Esophagus muscularis mucosa (tissue), 4 donors: ENCODE measurements at regions not wholly inside any gene's neighbourhood (a gene's known extent, or its start where the extent isn't known, plus 50 kb on each side); places are given as distances from the start of the nearest gene placed in this dataset.

Experiments used
- DNase-seq: peaks from one replicate; pipeline ENCODE4 v3.0.0-alpha.2; 2017; ENCODE audit errors: extremely low spot score
- H3K27ac ChIP-seq, 4 donors: fragments of 200-600 bp; sonication (generic); replicated peaks in 1 of 4; 1 replicate in 3 of 4; 2 replicates in 1 of 4; pipeline ENCODE4 v1.5.1; 2016 to 2019; ENCODE audit warnings: mild to moderate bottlenecking in 1 of 4
- H3K27me3 ChIP-seq, 4 donors: fragments of 200-600 bp; sonication (generic); one replicate each; pipeline versions ENCODE4 v1.5.1 to v1.6.0; 2016 to 2019
- H3K36me3 ChIP-seq, 4 donors: fragments of 200-600 bp; sonication (generic); one replicate each; pipeline ENCODE4 v1.5.1; 2016 to 2019
- H3K4me1 ChIP-seq, 4 donors: fragments of 200-600 bp; sonication (generic); one replicate each; pipeline ENCODE4 v1.5.1; 2016 to 2019
- H3K4me3 ChIP-seq, 4 donors: fragments of 200-600 bp; sonication (generic); 1 replicate in 2 of 4; 2 replicates in 2 of 4; pipeline ENCODE4 v1.5.1; 2016 to 2019; ENCODE audit warnings: mild to moderate bottlenecking in 4 of 4, moderate library complexity in 1 of 4
- H3K9me3 ChIP-seq, 4 donors: fragments of 200-600 bp; sonication (generic); 1 replicate in 3 of 4; 2 replicates in 1 of 4; pipeline ENCODE4 v1.5.1; 2016 to 2019
- CTCF ChIP-seq, 3 experiments: fragments of 200-600 bp in 2 of 3; fragments of 450-650 bp in 1 of 3; sonication (generic) in 2 of 3; IDR thresholded peaks; one replicate each; pipeline ENCODE4 v1.5.1; 2017 to 2019; ENCODE audit warnings: antibody characterized with exemption in 3 of 3, mild to moderate bottlenecking in 2 of 3, moderate library complexity in 1 of 3
- EP300 ChIP-seq: sonication (generic); formaldehyde crosslinking; IDR thresholded peaks from one replicate; pipeline ENCODE4 v1.6.1; 2017; ENCODE audit warnings: antibody characterized with exemption
- POLR2A ChIP-seq: fragments of 450-650 bp; IDR thresholded peaks from one replicate; pipeline ENCODE4 v1.6.1; 2017; ENCODE audit warnings: antibody characterized with exemption, moderate library complexity, mild to moderate bottlenecking, low read depth
- POLR2AphosphoS5 ChIP-seq, 2 donors: sonication (generic); formaldehyde crosslinking; IDR thresholded peaks; one replicate each; pipeline ENCODE4 v1.6.1; 2017; ENCODE audit warnings: antibody characterized with exemption in 2 of 2
- WGBS: methylation state at CpG from one replicate; pipeline ENCODE4 v1.1.5; 2018; 5-methylcytosine and 5-hydroxymethylcytosine counted together
- intact Hi-C: fragments of 100-400 bp; cut with DNase I; formaldehyde crosslinking; loops from one replicate; pipeline ENCODE4 v1.15.1; 2023

GRCh38 chr11:98771791-98772190, 249.0 kb upstream of the CNTN5 start:
- intact Hi-C loops, result no loop called here
- 78% methylated on average over 4 of the region's 4 CpGs for WGBS

GRCh38 chr11:98772893-98773292, 247.9 kb upstream of the CNTN5 start:
- H3K27ac ChIP-seq, result no peak overlapping the region
- intact Hi-C loops, result no loop called here
- no peaks in the 10 kb centered on the region for H3K9me3 ChIP-seq
- no peaks in the 10 kb centered on the region for H3K36me3 ChIP-seq
- WGBS, result 63% methylated on average over 2 of the region's 2 CpGs
- DNase-seq, result no peak
- no peaks in the 10 kb centered on the region for H3K27me3 ChIP-seq
- H3K4me3 ChIP-seq, result no peak overlapping the region
- no peaks in the 10 kb centered on the region for H3K4me1 ChIP-seq
- TF ChIP-seq POLR2AphosphoS5 (IDR thresholded peaks at IDR 0.05) (no peak), EP300 (no peak), POLR2A (no peak), CTCF (IDR thresholded peaks at IDR 0.05) (no peak)

More at GRCh38 chr11:98771791-98772190, 249.0 kb upstream of the CNTN5 start:
- Histone ChIP-seq H3K27ac (no peak overlapping the region), H3K36me3 (no peaks in the 10 kb centered on the region), H3K4me3 (no peak overlapping the region), H3K27me3 (no peaks in the 10 kb centered on the region), H3K4me1 (no peaks in the 10 kb centered on the region), H3K9me3 (no peaks in the 10 kb centered on the region)
- DNase-seq, result no peak
- TF ChIP-seq POLR2A (no peak), POLR2AphosphoS5 (IDR thresholded peaks at IDR 0.05) (no peak), EP300 (no peak), CTCF (IDR thresholded peaks at IDR 0.05) (no peak)

- TF ChIP-seq CTCF (IDR thresholded peaks at IDR 0.05) (no peak), EP300 (no peak), POLR2A (no peak), POLR2AphosphoS5 (IDR thresholded peaks at IDR 0.05) (no peak)
- intact Hi-C loops, result no loop called here
- Histone ChIP-seq H3K4me1 (no peaks in the 10 kb centered on the region), H3K4me3 (no peak overlapping the region), H3K27ac (no peak overlapping the region), H3K27me3 (no peaks in the 10 kb centered on the region), H3K36me3 (no peaks in the 10 kb centered on the region), H3K9me3 (peaks cover 0 to 13% (median 9%) of the 10 kb centered on the region in 4 donors)
- WGBS, result 80% methylated on average over 2 of the region's 2 CpGs
- no peak for DNase-seq
Observed at GRCh38 chr11:98793276-98793675, 227.5 kb upstream of the CNTN5 start.

GRCh38 chr11:98798333-98798732, 222.4 kb upstream of the CNTN5 start:
- TF ChIP-seq POLR2AphosphoS5 (IDR thresholded peaks at IDR 0.05) (no peak), POLR2A (no peak), CTCF (IDR thresholded peaks at IDR 0.05) (no peak), EP300 (no peak)
- Histone ChIP-seq H3K4me1 (no peaks in the 10 kb centered on the region), H3K9me3 (peaks cover 0 to 15% (median 6%) of the 10 kb centered on the region in 4 donors), H3K4me3 (no peak overlapping the region), H3K27me3 (no peaks in the 10 kb centered on the region), H3K27ac (no peak overlapping the region), H3K36me3 (no peaks in the 10 kb centered on the region)
- intact Hi-C loops, result no loop called here
- DNase-seq, result no peak

GRCh38 chr11:98800696-98801095, 220.1 kb upstream of the CNTN5 start:
- TF ChIP-seq EP300 (no peak), POLR2A (no peak), CTCF (IDR thresholded peaks at IDR 0.05) (no peak), POLR2AphosphoS5 (IDR thresholded peaks at IDR 0.05) (no peak)
- no peaks in the 10 kb centered on the region for H3K27me3 ChIP-seq
- 75% methylated on average over 4 of the region's 4 CpGs for WGBS
- H3K36me3 ChIP-seq, result no peaks in the 10 kb centered on the region
- no peak overlapping the region for H3K4me3 ChIP-seq
- no peak for DNase-seq
- no peaks in the 10 kb centered on the region for H3K4me1 ChIP-seq
- intact Hi-C loops, result no loop called here
- peaks cover 0 to 8% (median 4%) of the 10 kb centered on the region in 4 donors for H3K9me3 ChIP-seq
- no peak overlapping the region for H3K27ac ChIP-seq
